ENCODE measurements at regions not wholly inside any gene's neighbourhood (a gene's known extent, or its start where the extent isn't known, plus 50 kb on each side); places are given as distances from the start of the nearest gene placed in this dataset.

- TF ChIP-seq CTCF (conservative IDR thresholded peaks at IDR 0.05; ENCODE audit: low read depth in 2 of 2) (no peak), ZNF462 (CRISPR knock-in tag; IDR thresholded peaks at IDR 0.05) (no peak), POLR2AphosphoS5 (IDR thresholded peaks at IDR 0.05; ENCODE audit: low read depth) (no peak), EZH2 (IDR thresholded peaks at IDR 0.05; ENCODE audit: low read depth, unreplicated experiment) (no peak), STAT1 (IDR thresholded peaks at IDR 0.05; ENCODE audit: unreplicated experiment) (no peak), ZNF331 (CRISPR knock-in tag; IDR thresholded peaks at IDR 0.05; ENCODE audit: low read depth) (no peak), REST (IDR thresholded peaks at IDR 0.05; ENCODE audit: unreplicated experiment) (no peak), CREB1 (CRISPR knock-in tag; IDR thresholded peaks at IDR 0.05; ENCODE audit: low read depth) (no peak), ZNF114 (CRISPR knock-in tag; IDR thresholded peaks at IDR 0.05) (no peak)
Observed at GRCh38 chr5:86841000-86841644, 223.4 kb downstream of the COX7C start.

Data from GM23338 (cell line).